Ectodermal cell (in vitro differentiated cells): ENCODE measurements at regions not wholly inside any gene's neighbourhood (a gene's known extent, or its start where the extent isn't known, plus 50 kb on each side); places are given as distances from the start of the nearest gene placed in this dataset.

Experiments
- H3K27ac ChIP-seq: 2 replicates; pipeline ENCODE4 v1.7.0; 2013; ENCODE audit warnings: mild to moderate bottlenecking, low read depth, low read length; ENCODE audit not compliant: insufficient read depth, poor library complexity, severe bottlenecking
- H3K27me3 ChIP-seq: 2 replicates; pipeline ENCODE4 v1.7.0; 2013; ENCODE audit warnings: mild to moderate bottlenecking, low read length; ENCODE audit not compliant: insufficient read depth, control insufficient read depth, poor library complexity, severe bottlenecking
- H3K36me3 ChIP-seq: one replicate; pipeline ENCODE4 v1.7.0; 2013; ENCODE audit warnings: low read length; ENCODE audit not compliant: control insufficient read depth, insufficient read depth
- H3K4me1 ChIP-seq: one replicate; pipeline ENCODE4 v1.7.0; 2013; ENCODE audit warnings: low read length; ENCODE audit not compliant: control insufficient read depth, insufficient read depth
- H3K4me3 ChIP-seq: 2 replicates; pipeline ENCODE4 v1.7.0; 2013; ENCODE audit warnings: low read depth, low read length, control low read depth; ENCODE audit not compliant: insufficient read depth
- H3K9me3 ChIP-seq: 2 replicates; pipeline ENCODE4 v1.7.0; 2013; ENCODE audit warnings: mild to moderate bottlenecking, low read length, moderate library complexity; ENCODE audit not compliant: control insufficient read depth
- WGBS, 2 experiments: methylation state at CpG; one replicate each; pipeline ENCODE4 v1.1.7; 2013; ENCODE audit warnings: missing lambda C conversion rate in 2 of 2; 5-methylcytosine and 5-hydroxymethylcytosine counted together

DNA sequence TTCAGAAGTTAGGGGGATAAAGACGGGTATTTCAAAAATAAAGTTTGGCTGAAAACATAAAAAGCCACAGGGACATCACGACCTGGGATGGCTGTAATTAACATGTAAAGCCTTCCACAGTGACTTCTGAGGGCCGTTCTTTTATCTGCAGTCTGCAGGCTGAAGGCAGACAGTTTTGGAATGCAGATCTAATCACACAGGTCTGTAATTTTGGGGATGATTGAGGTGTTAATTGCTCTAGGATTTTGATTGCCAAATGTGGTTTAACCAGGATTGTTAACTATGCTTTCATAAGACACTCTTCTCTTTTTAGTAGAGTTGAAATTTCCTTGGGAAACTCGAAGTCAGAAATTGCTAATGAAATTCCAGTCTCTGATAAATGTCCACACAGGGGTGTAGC lies 355.5 kb downstream of the ATP23 start:
- Histone ChIP-seq H3K27ac (no peak overlapping the region), H3K4me3 (no peak overlapping the region), H3K36me3 (no peaks in the 10 kb centered on the region), H3K27me3 (no peaks in the 10 kb centered on the region), H3K4me1 (no peaks in the 10 kb centered on the region), H3K9me3 (no peaks in the 10 kb centered on the region)
- 49 to 52% methylated on average over 4 of the region's 4 CpGs for WGBS, 2 experiments

GRCh38 chr12:58298803-58299202 lies 357.4 kb downstream of the ATP23 start:
- Histone ChIP-seq H3K4me3 (no peak overlapping the region), H3K27me3 (no peaks in the 10 kb centered on the region), H3K36me3 (no peaks in the 10 kb centered on the region), H3K9me3 (no peaks in the 10 kb centered on the region), H3K4me1 (no peaks in the 10 kb centered on the region), H3K27ac (no peak overlapping the region)
- 93 to 97% methylated on average over 5 of the region's 5 CpGs for WGBS, 2 experiments

DNA sequence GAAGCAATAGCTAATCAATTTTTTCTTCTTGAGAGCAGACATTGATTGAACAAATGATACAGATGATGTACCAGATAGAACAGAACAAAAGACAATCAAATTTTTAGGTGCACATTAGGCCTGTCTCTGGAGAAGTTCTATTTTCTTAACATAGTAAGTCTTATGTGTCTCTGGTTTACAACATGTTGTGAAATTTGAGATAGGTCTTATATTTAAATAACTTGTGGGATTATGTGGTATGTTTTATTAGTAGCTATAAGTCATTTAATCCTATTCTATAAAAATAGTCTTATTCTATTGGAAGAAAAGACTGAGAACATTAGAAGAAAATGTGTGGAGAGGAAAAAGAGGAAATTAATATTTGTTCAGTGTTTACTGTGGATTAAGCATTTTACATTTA lies 358.0 kb downstream of the ATP23 start:
- no peaks in the 10 kb centered on the region for H3K36me3 ChIP-seq
- no peaks in the 10 kb centered on the region for H3K4me1 ChIP-seq
- H3K27me3 ChIP-seq, result no peaks in the 10 kb centered on the region
- no peak overlapping the region for H3K27ac ChIP-seq
- H3K9me3 ChIP-seq, result no peaks in the 10 kb centered on the region
- no peak overlapping the region for H3K4me3 ChIP-seq

DNA sequence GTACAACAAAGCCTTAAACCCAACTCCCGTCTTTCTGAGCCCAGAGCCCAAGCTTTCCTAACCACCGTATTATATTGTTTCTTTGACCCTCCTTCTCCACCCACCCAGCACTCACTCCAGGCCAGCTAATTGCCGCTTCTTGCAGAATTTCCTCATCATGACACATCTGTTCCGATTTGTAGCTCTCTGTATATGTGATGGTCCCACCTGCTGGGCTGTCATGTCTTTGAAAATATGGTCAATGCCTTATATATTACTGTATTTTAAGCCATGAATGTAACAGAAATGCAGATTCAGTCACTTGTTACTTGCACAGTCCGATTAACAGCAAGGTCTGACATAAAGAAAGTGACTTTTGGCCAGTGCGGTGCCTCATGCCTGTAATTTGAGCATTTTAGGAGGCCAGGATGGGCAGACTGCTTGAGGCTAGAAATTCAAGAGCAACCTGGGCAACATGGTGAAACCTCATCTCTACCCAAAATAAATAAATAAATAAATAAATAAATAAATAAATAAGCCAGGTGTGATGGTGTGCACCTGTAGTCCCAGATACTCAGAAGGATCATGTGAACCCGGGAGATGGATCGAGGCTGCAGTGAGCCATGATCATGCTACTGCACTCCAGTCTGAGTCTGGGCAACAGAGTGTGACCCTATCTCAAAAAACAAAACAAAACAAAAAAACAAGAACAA lies 359.8 kb downstream of the ATP23 start:
- H3K27me3 ChIP-seq, result no peaks in the 10 kb centered on the region
- WGBS, 2 experiments, result 92 to 94% methylated on average over 8 of the region's 8 CpGs
- no peaks in the 10 kb centered on the region for H3K36me3 ChIP-seq
- H3K4me3 ChIP-seq, result no peak overlapping the region
- H3K4me1 ChIP-seq, result no peaks in the 10 kb centered on the region
- H3K9me3 ChIP-seq, result no peaks in the 10 kb centered on the region
- no peak overlapping the region for H3K27ac ChIP-seq

DNA sequence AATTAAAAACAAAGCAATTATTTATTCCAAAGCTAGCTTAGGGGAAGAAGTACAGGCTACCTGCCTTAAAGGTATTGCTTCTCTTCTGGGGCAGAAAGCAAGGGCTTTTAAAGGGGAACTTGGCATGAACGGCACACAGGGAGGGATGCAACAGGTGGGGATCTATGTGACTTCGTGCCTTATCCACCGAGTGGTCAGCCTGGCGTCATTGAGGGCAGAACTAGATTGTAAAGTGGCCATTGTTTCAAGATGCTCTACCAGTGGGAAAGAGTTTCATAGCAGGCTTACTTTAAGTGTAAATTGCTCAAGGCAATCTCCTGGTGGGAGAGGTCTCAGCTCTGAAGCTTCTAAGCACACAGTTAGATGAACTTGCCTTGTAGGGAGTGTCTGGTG lies 360.4 kb downstream of the ATP23 start:
- no peak overlapping the region for H3K27ac ChIP-seq
- H3K27me3 ChIP-seq, result no peaks in the 10 kb centered on the region
- no peak overlapping the region for H3K4me3 ChIP-seq
- H3K9me3 ChIP-seq, result no peaks in the 10 kb centered on the region
- H3K36me3 ChIP-seq, result no peaks in the 10 kb centered on the region
- H3K4me1 ChIP-seq, result no peaks in the 10 kb centered on the region
- 84 to 90% methylated on average over 4 of the region's 4 CpGs for WGBS, 2 experiments

DNA sequence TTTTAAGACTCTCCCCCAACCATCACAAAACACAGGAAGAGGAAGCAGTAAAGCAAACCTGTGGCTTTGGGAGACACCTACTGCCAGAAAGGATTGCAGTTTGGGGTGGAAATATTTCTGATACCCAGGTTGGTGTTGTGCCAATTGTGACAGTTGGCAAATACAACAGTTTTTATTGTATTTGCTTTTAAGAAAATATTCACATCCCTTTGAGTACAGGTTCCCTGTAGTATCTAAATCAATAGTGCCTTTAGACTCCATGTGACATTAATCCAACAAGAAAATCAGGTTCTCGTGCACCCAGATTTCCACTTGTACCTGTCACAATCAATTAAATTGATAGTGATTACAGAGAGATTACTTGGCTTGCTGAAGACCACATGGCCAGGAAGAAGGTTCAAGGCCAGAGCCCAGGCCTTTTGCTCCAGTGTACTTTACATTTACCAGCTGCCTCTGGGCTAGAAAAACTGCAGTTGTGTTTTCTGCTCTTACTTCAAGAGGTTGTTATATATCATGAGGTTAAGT lies 361.2 kb downstream of the ATP23 start:
- Histone ChIP-seq H3K27me3 (no peaks in the 10 kb centered on the region), H3K4me3 (no peak overlapping the region), H3K27ac (no peak overlapping the region), H3K36me3 (no peaks in the 10 kb centered on the region), H3K9me3 (no peaks in the 10 kb centered on the region), H3K4me1 (no peaks in the 10 kb centered on the region)
- 96 to 100% methylated on average over 1 of the region's 1 CpG for WGBS, 2 experiments

DNA sequence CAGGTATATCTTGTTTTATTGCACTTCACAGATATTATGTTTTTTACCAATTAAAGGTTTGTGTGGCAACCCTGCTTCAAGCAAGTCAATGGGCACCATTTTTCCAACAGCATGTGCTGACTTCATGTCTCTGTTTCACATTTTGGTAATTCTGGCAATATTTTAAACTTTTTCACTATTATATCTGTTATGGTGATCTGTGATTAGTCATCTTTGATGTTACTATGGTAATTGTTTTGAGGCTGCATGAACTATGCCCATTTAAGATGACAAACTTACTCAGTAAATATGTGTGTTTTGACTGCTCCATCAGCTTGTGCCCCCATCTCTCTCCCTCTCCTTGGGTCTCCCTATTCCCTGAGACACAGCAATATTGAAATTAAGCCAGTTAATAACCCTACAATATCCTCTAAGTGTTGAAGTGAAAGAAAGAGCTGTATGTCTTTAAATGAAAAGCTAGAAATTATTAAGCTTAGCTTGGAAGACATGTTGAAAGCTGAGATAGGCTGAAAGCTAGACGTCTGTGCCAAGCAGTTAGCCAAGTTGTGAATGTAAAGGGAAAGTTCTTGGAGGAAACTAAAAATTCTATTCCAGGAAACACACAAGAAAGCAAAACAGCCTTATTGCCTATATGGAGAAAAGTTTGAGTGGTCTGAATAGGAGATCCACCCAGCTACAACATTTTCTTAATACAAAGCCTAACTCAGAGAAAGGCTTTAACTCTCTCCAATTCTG lies 365.1 kb downstream of the ATP23 start:
- H3K4me1 ChIP-seq, result no peaks in the 10 kb centered on the region
- H3K4me3 ChIP-seq, result no peak overlapping the region
- 79 to 91% methylated on average over 1 of the region's 1 CpG for WGBS, 2 experiments
- H3K9me3 ChIP-seq, result no peaks in the 10 kb centered on the region
- H3K27me3 ChIP-seq, result no peaks in the 10 kb centered on the region
- H3K36me3 ChIP-seq, result no peaks in the 10 kb centered on the region
- H3K27ac ChIP-seq, result no peak overlapping the region

DNA sequence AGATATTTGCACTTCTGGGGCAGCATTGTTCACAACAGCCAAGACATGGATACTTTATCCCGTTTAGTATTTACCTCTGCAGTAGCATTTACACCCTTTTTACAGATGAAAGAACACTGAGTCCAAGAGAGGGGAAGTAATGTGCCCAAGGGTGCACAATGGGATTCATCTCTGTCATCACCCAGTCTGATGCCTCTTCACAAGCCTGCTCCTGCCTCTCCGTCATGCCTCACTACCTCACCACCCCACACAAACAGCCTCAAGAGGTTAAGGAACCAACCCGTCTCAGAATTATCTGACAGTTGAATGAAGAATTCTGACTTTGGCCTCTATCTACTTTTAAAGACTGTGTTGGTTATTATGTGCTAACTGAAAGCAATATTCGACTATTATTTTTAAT lies 368.4 kb downstream of the ATP23 start:
- no peaks in the 10 kb centered on the region for H3K36me3 ChIP-seq
- H3K27me3 ChIP-seq, result no peaks in the 10 kb centered on the region
- WGBS, 2 experiments, result 93% methylated on average over 4 of the region's 4 CpGs
- H3K9me3 ChIP-seq, result no peaks in the 10 kb centered on the region
- H3K4me1 ChIP-seq, result no peaks in the 10 kb centered on the region
- no peak overlapping the region for H3K27ac ChIP-seq
- no peak overlapping the region for H3K4me3 ChIP-seq

- H3K4me3 ChIP-seq, result no peak overlapping the region
- no peaks in the 10 kb centered on the region for H3K27me3 ChIP-seq
- H3K9me3 ChIP-seq, result no peaks in the 10 kb centered on the region
- WGBS, 2 experiments, result 97% methylated on average over 3 of the region's 4 CpGs; no CpG with 5 or more reads in 1 of the 2 experiments
- no peaks in the 10 kb centered on the region for H3K36me3 ChIP-seq
- H3K27ac ChIP-seq, result no peak overlapping the region
- no peaks in the 10 kb centered on the region for H3K4me1 ChIP-seq
Observed at GRCh38 chr12:58310368-58310767, 369.0 kb downstream of the ATP23 start.

DNA sequence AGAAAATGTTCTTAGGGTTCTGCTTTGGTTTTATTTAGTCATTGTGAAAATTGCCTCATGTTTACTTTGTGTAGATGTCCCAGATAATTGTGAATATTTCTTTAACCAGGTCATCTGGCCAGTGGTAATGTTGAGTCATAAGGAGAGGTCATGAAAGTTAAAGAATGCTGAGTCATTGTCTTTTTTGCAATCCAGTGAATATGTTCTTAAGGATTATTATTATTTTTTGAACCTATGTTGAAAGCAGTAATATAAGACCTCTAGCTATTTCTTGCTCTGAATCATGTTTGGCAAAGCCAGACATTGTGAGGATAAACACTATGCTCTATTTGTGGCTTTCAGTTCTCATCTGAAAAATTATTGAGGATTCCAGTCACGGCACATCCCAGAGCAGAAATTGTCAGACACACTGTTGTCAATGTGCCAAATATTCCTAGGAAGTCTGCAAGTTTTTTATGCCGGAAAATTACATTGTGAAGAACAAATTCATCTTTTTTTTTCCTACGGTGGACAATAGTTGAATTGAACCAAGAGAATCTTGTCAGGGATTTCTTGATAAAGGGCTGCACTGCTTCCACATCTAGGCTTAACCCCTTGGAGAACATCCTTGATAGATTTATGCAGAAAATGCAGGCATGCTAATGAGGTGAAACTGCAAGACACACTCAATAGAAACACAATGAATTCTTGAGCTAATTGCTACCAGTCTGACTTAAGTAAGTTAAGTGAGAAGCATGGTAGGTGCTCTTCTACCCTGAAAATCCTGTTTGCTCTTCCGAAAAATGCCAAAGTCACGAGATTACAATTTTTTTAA lies 369.6 kb downstream of the ATP23 start:
- no peaks in the 10 kb centered on the region for H3K27me3 ChIP-seq
- H3K9me3 ChIP-seq, result no peaks in the 10 kb centered on the region
- 91 to 93% methylated on average over 5 of the region's 5 CpGs for WGBS, 2 experiments
- H3K4me3 ChIP-seq, result no peak overlapping the region
- H3K4me1 ChIP-seq, result no peaks in the 10 kb centered on the region
- H3K27ac ChIP-seq, result no peak overlapping the region
- no peaks in the 10 kb centered on the region for H3K36me3 ChIP-seq
